ENCODE measurements at regions not wholly inside any gene's neighbourhood (a gene's known extent, or its start where the extent isn't known, plus 50 kb on each side); places are given as distances from the start of the nearest gene placed in this dataset.
A peak's percentile ranks its signal among the peaks of the same experiment; 100 is the strongest.

GRCh38 chr9:2453106-2453505 lies 168.5 kb upstream of the VLDLR start:
- TF ChIP-seq CTCF (IDR thresholded peaks at IDR 0.05; ENCODE audit: unreplicated experiment), result no peak
- H3K27ac Mint-ChIP-seq, result no peak overlapping the region
- peaks cover 5% of the 10 kb centered on the region for H3K4me1 Mint-ChIP-seq
- H3K9me3 Mint-ChIP-seq, result peaks cover 13% of the 10 kb centered on the region
- no peak for DNase-seq (ENCODE audit: low spot score in 2 of 2, unreplicated experiment in 2 of 2)
- no peaks in the 10 kb centered on the region for H3K27me3 Mint-ChIP-seq (ENCODE audit: low read depth)
- no peak overlapping the region for H3K4me3 Mint-ChIP-seq
- peaks cover 11% of the 10 kb centered on the region for H3K36me3 Mint-ChIP-seq

GRCh38 chr9:2453701-2454100 lies 167.9 kb upstream of the VLDLR start:
- H3K36me3 Mint-ChIP-seq, result peaks cover 6% of the 10 kb centered on the region
- H3K27ac Mint-ChIP-seq, result no peak overlapping the region
- no peak for DNase-seq (ENCODE audit: low spot score in 2 of 2, unreplicated experiment in 2 of 2)
- peaks cover 5% of the 10 kb centered on the region for H3K4me1 Mint-ChIP-seq
- no peak overlapping the region for H3K4me3 Mint-ChIP-seq
- no peak for TF ChIP-seq CTCF (IDR thresholded peaks at IDR 0.05; ENCODE audit: unreplicated experiment)
- peaks cover 13% of the 10 kb centered on the region for H3K9me3 Mint-ChIP-seq
- no peaks in the 10 kb centered on the region for H3K27me3 Mint-ChIP-seq (ENCODE audit: low read depth)

- DNase-seq (ENCODE audit: low spot score in 2 of 2, unreplicated experiment in 2 of 2), result no peak
- Mint-ChIP-seq H3K4me3 (no peak overlapping the region), H3K27me3 (ENCODE audit: low read depth) (no peaks in the 10 kb centered on the region), H3K4me1 (no peaks in the 10 kb centered on the region), H3K27ac (no peak overlapping the region), H3K36me3 (peaks cover 32% of the 10 kb centered on the region), H3K9me3 (peaks cover 42% of the 10 kb centered on the region)
- TF ChIP-seq CTCF (IDR thresholded peaks at IDR 0.05; ENCODE audit: unreplicated experiment), result no peak
Observed at GRCh38 chr9:2459756-2460155, 161.8 kb upstream of the VLDLR start.

GRCh38 chr9:2461892-2462291 lies 159.7 kb upstream of the VLDLR start:
- peaks cover 10% of the 10 kb centered on the region for H3K4me1 Mint-ChIP-seq
- H3K36me3 Mint-ChIP-seq, result peaks cover 29% of the 10 kb centered on the region
- H3K27me3 Mint-ChIP-seq (ENCODE audit: low read depth), result no peaks in the 10 kb centered on the region
- no peak overlapping the region for H3K4me3 Mint-ChIP-seq
- no peak overlapping the region for H3K27ac Mint-ChIP-seq
- TF ChIP-seq CTCF (IDR thresholded peaks at IDR 0.05; ENCODE audit: unreplicated experiment), result no peak
- no peak for DNase-seq (ENCODE audit: low spot score in 2 of 2, unreplicated experiment in 2 of 2)
- H3K9me3 Mint-ChIP-seq, result peaks cover 33% of the 10 kb centered on the region

- Mint-ChIP-seq H3K4me1 (peaks cover 16% of the 10 kb centered on the region), H3K27ac (no peak overlapping the region), H3K4me3 (no peak overlapping the region), H3K9me3 (peaks cover 33% of the 10 kb centered on the region), H3K36me3 (peaks cover 32% of the 10 kb centered on the region), H3K27me3 (ENCODE audit: low read depth) (no peaks in the 10 kb centered on the region)
- TF ChIP-seq CTCF (IDR thresholded peaks at IDR 0.05; ENCODE audit: unreplicated experiment), result no peak
- DNase-seq (ENCODE audit: low spot score in 2 of 2, unreplicated experiment in 2 of 2), result no peak
Observed at GRCh38 chr9:2464624-2465023, 157.0 kb upstream of the VLDLR start.

- Mint-ChIP-seq H3K4me1 (peaks cover 20% of the 10 kb centered on the region), H3K27me3 (ENCODE audit: low read depth) (no peaks in the 10 kb centered on the region), H3K36me3 (peaks cover 32% of the 10 kb centered on the region), H3K9me3 (peaks cover 33% of the 10 kb centered on the region), H3K27ac (peak overlapping the region; percentile 66), H3K4me3 (no peak overlapping the region)
- no peak for TF ChIP-seq CTCF (IDR thresholded peaks at IDR 0.05; ENCODE audit: unreplicated experiment)
- no peak for DNase-seq (ENCODE audit: low spot score in 2 of 2, unreplicated experiment in 2 of 2)
Observed at GRCh38 chr9:2465516-2465915, 156.1 kb upstream of the VLDLR start.
